ENCODE measurements at regions not wholly inside any gene's neighbourhood (a gene's known extent, or its start where the extent isn't known, plus 50 kb on each side); places are given as distances from the start of the nearest gene placed in this dataset.

- Mint-ChIP-seq H3K27ac (no peak overlapping the region), H3K9me3 (no peaks in the 10 kb centered on the region), H3K4me3 (no peak overlapping the region), H3K4me1 (ENCODE audit: low read depth) (no peaks in the 10 kb centered on the region), H3K36me3 (ENCODE audit: low read depth) (no peaks in the 10 kb centered on the region), H3K27me3 (ENCODE audit: insufficient read depth) (no peaks in the 10 kb centered on the region)
- intact Hi-C loops (cut with micrococcal nuclease), result no loop called here
- DNase-seq (ENCODE audit: low spot score), result no peak
These were observed 495.2 kb upstream of the TPK1 start for GRCh38 chr7:145331076-145331475.

GRCh38 chr7:145327646-145328045 lies 491.8 kb upstream of the TPK1 start:
- DNase-seq (ENCODE audit: low spot score), result no peak
- Mint-ChIP-seq H3K4me3 (no peak overlapping the region), H3K4me1 (ENCODE audit: low read depth) (no peaks in the 10 kb centered on the region), H3K27me3 (ENCODE audit: insufficient read depth) (no peaks in the 10 kb centered on the region), H3K27ac (no peak overlapping the region), H3K36me3 (ENCODE audit: low read depth) (no peaks in the 10 kb centered on the region), H3K9me3 (peaks cover 4% of the 10 kb centered on the region)
- intact Hi-C loops (cut with micrococcal nuclease), result no loop called here

GRCh38 chr7:145324081-145324480 lies 488.2 kb upstream of the TPK1 start:
- Mint-ChIP-seq H3K27me3 (ENCODE audit: insufficient read depth) (no peaks in the 10 kb centered on the region), H3K4me3 (no peak overlapping the region), H3K9me3 (peaks cover 4% of the 10 kb centered on the region), H3K27ac (no peak overlapping the region), H3K36me3 (ENCODE audit: low read depth) (no peaks in the 10 kb centered on the region), H3K4me1 (ENCODE audit: low read depth) (no peaks in the 10 kb centered on the region)
- DNase-seq (ENCODE audit: low spot score), result no peak
- intact Hi-C loops (cut with micrococcal nuclease), result no loop called here

GRCh38 chr7:145313551-145313950 lies 477.7 kb upstream of the TPK1 start:
- Mint-ChIP-seq H3K27me3 (ENCODE audit: insufficient read depth) (no peaks in the 10 kb centered on the region), H3K4me1 (ENCODE audit: low read depth) (no peaks in the 10 kb centered on the region), H3K36me3 (ENCODE audit: low read depth) (no peaks in the 10 kb centered on the region), H3K4me3 (no peak overlapping the region), H3K27ac (no peak overlapping the region), H3K9me3 (no peaks in the 10 kb centered on the region)
- intact Hi-C loops (cut with micrococcal nuclease), result no loop called here
- no peak for DNase-seq (ENCODE audit: low spot score)

- Mint-ChIP-seq H3K4me1 (ENCODE audit: low read depth) (no peaks in the 10 kb centered on the region), H3K27ac (no peak overlapping the region), H3K27me3 (ENCODE audit: insufficient read depth) (no peaks in the 10 kb centered on the region), H3K4me3 (no peak overlapping the region), H3K36me3 (ENCODE audit: low read depth) (no peaks in the 10 kb centered on the region), H3K9me3 (no peaks in the 10 kb centered on the region)
- DNase-seq (ENCODE audit: low spot score), result no peak
- intact Hi-C loops (cut with micrococcal nuclease), result no loop called here
These were observed 457.9 kb upstream of the TPK1 start for GRCh38 chr7:145293754-145294153.

GRCh38 chr7:145293228-145293701 lies 457.4 kb upstream of the TPK1 start:
- intact Hi-C loops (cut with micrococcal nuclease), result no loop called here
- Mint-ChIP-seq H3K4me1 (ENCODE audit: low read depth) (no peaks in the 10 kb centered on the region), H3K9me3 (no peaks in the 10 kb centered on the region), H3K27me3 (ENCODE audit: insufficient read depth) (no peaks in the 10 kb centered on the region), H3K4me3 (no peak overlapping the region), H3K36me3 (ENCODE audit: low read depth) (no peaks in the 10 kb centered on the region), H3K27ac (no peak overlapping the region)
- DNase-seq (ENCODE audit: low spot score), result no peak

- no peaks in the 10 kb centered on the region for H3K4me1 Mint-ChIP-seq (ENCODE audit: low read depth)
- H3K9me3 Mint-ChIP-seq, result no peaks in the 10 kb centered on the region
- no peaks in the 10 kb centered on the region for H3K27me3 Mint-ChIP-seq (ENCODE audit: insufficient read depth)
- intact Hi-C loops (cut with micrococcal nuclease), result no loop called here
- DNase-seq (ENCODE audit: low spot score), result no peak
- H3K4me3 Mint-ChIP-seq, result no peak overlapping the region
- H3K27ac Mint-ChIP-seq, result no peak overlapping the region
- no peaks in the 10 kb centered on the region for H3K36me3 Mint-ChIP-seq (ENCODE audit: low read depth)
These were observed 453.5 kb upstream of the TPK1 start for GRCh38 chr7:145289384-145289783.

- no peak for DNase-seq (ENCODE audit: low spot score)
- no peaks in the 10 kb centered on the region for H3K27me3 Mint-ChIP-seq (ENCODE audit: insufficient read depth)
- no peak overlapping the region for H3K4me3 Mint-ChIP-seq
- H3K27ac Mint-ChIP-seq, result no peak overlapping the region
- peaks cover 15% of the 10 kb centered on the region for H3K9me3 Mint-ChIP-seq
- intact Hi-C loops (cut with micrococcal nuclease), result no loop called here
- H3K4me1 Mint-ChIP-seq (ENCODE audit: low read depth), result no peaks in the 10 kb centered on the region
- H3K36me3 Mint-ChIP-seq (ENCODE audit: low read depth), result no peaks in the 10 kb centered on the region
These were observed 440.3 kb upstream of the TPK1 start for GRCh38 chr7:145276118-145276517.

GRCh38 chr7:145269418-145270161 lies 433.7 kb upstream of the TPK1 start:
- H3K36me3 Mint-ChIP-seq (ENCODE audit: low read depth), result no peaks in the 10 kb centered on the region
- no peak overlapping the region for H3K27ac Mint-ChIP-seq
- H3K4me3 Mint-ChIP-seq, result no peak overlapping the region
- no peaks in the 10 kb centered on the region for H3K27me3 Mint-ChIP-seq (ENCODE audit: insufficient read depth)
- DNase-seq (ENCODE audit: low spot score), result no peak
- intact Hi-C loops (cut with micrococcal nuclease), result loop anchor here (10.0 kb wide), 1 partner anchor 1095 kb away; no protein-coding TSS in a partner anchor
- H3K9me3 Mint-ChIP-seq, result peaks cover 4% of the 10 kb centered on the region
- no peaks in the 10 kb centered on the region for H3K4me1 Mint-ChIP-seq (ENCODE audit: low read depth)

- no peak for DNase-seq (ENCODE audit: low spot score)
- Mint-ChIP-seq H3K4me3 (no peak overlapping the region), H3K27ac (no peak overlapping the region), H3K9me3 (peaks cover 4% of the 10 kb centered on the region), H3K27me3 (ENCODE audit: insufficient read depth) (no peaks in the 10 kb centered on the region), H3K36me3 (ENCODE audit: low read depth) (no peaks in the 10 kb centered on the region), H3K4me1 (ENCODE audit: low read depth) (no peaks in the 10 kb centered on the region)
- intact Hi-C loops (cut with micrococcal nuclease), result loop anchor here (10.0 kb wide), 1 partner anchor 1100 kb away; no protein-coding TSS in a partner anchor
These were observed 429.3 kb upstream of the TPK1 start for GRCh38 chr7:145265180-145265579.

GRCh38 chr7:145263886-145264285 lies 428.0 kb upstream of the TPK1 start:
- Mint-ChIP-seq H3K27ac (no peak overlapping the region), H3K9me3 (no peaks in the 10 kb centered on the region), H3K4me1 (ENCODE audit: low read depth) (no peaks in the 10 kb centered on the region), H3K36me3 (ENCODE audit: low read depth) (no peaks in the 10 kb centered on the region), H3K27me3 (ENCODE audit: insufficient read depth) (no peaks in the 10 kb centered on the region), H3K4me3 (no peak overlapping the region)
- no peak for DNase-seq (ENCODE audit: low spot score)
- intact Hi-C loops (cut with micrococcal nuclease), result loop anchor here (10.0 kb wide), 1 partner anchor 1101 kb away; no protein-coding TSS in a partner anchor

GRCh38 chr7:145252031-145252430 lies 416.2 kb upstream of the TPK1 start:
- intact Hi-C loops (cut with micrococcal nuclease), result no loop called here
- Mint-ChIP-seq H3K4me3 (no peak overlapping the region), H3K27me3 (ENCODE audit: insufficient read depth) (no peaks in the 10 kb centered on the region), H3K9me3 (peaks cover 5% of the 10 kb centered on the region), H3K4me1 (ENCODE audit: low read depth) (no peaks in the 10 kb centered on the region), H3K27ac (no peak overlapping the region), H3K36me3 (ENCODE audit: low read depth) (no peaks in the 10 kb centered on the region)
- no peak for DNase-seq (ENCODE audit: low spot score)

GRCh38 chr7:145224775-145225174 lies 388.9 kb upstream of the TPK1 start:
- no peaks in the 10 kb centered on the region for H3K4me1 Mint-ChIP-seq (ENCODE audit: low read depth)
- intact Hi-C loops (cut with micrococcal nuclease), result no loop called here
- H3K9me3 Mint-ChIP-seq, result peaks cover 4% of the 10 kb centered on the region
- no peaks in the 10 kb centered on the region for H3K27me3 Mint-ChIP-seq (ENCODE audit: insufficient read depth)
- no peak overlapping the region for H3K27ac Mint-ChIP-seq
- H3K36me3 Mint-ChIP-seq (ENCODE audit: low read depth), result no peaks in the 10 kb centered on the region
- no peak for DNase-seq (ENCODE audit: low spot score)
- no peak overlapping the region for H3K4me3 Mint-ChIP-seq

- intact Hi-C loops (cut with micrococcal nuclease), result no loop called here
- Mint-ChIP-seq H3K27me3 (ENCODE audit: insufficient read depth) (no peaks in the 10 kb centered on the region), H3K9me3 (no peaks in the 10 kb centered on the region), H3K36me3 (ENCODE audit: low read depth) (no peaks in the 10 kb centered on the region), H3K4me1 (ENCODE audit: low read depth) (no peaks in the 10 kb centered on the region), H3K4me3 (no peak overlapping the region), H3K27ac (no peak overlapping the region)
- no peak for DNase-seq (ENCODE audit: low spot score)
These were observed 383.6 kb upstream of the TPK1 start for GRCh38 chr7:145219461-145219860.

Data from activated T-helper 1 cell treated with anti-CD3 and anti-CD28 coated beads, Interleukin-12 subunit alpha, Interleukin-12 subunit beta, Interleukin-2, Interleukin-4 antibody, amounts not matched to agents 30 ng/mL and 10 ng/mL and 1 ng/mL, durations not matched to agents 14 hours and 24 hours and 36 hours (primary cell).